ENCODE measurements at regions not wholly inside any gene's neighbourhood (a gene's known extent, or its start where the extent isn't known, plus 50 kb on each side); places are given as distances from the start of the nearest gene placed in this dataset.
"Not testable (repeated sequence)": the region's sequence is repeated elsewhere in the genome, so short reads cannot be mapped to it uniquely, and the experiment has no call there.

DNA sequence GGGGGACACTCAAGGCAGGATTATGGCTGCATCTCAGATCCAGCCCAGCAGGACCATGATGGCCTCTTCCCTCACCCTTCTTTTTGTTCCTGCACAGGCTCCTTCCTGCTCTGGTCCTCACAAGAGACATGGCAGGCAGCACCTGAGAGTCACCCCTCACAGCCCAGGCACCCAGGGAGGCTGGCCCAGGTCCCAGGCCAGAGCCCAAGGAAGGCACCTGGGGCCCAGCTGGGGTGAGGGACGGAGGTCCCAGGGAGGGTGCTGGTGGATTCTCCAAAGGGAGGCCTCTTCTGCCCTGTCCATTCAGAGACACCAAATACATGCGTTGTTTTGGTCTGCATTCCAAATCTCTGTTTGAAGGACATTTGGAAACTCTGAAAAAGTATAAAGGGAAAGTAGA is 285.4 kb upstream of the HS6ST1 start:
- Histone ChIP-seq H3K4me3 (IDR thresholded peaks at IDR 0.05; ENCODE audit: insufficient read depth, low read depth, low read length) (no peak overlapping the region), H3K4me1 (ENCODE audit: low read depth, poor library complexity, severe bottlenecking) (no peaks in the 10 kb centered on the region)
- TF ChIP-seq, protein P1, sequence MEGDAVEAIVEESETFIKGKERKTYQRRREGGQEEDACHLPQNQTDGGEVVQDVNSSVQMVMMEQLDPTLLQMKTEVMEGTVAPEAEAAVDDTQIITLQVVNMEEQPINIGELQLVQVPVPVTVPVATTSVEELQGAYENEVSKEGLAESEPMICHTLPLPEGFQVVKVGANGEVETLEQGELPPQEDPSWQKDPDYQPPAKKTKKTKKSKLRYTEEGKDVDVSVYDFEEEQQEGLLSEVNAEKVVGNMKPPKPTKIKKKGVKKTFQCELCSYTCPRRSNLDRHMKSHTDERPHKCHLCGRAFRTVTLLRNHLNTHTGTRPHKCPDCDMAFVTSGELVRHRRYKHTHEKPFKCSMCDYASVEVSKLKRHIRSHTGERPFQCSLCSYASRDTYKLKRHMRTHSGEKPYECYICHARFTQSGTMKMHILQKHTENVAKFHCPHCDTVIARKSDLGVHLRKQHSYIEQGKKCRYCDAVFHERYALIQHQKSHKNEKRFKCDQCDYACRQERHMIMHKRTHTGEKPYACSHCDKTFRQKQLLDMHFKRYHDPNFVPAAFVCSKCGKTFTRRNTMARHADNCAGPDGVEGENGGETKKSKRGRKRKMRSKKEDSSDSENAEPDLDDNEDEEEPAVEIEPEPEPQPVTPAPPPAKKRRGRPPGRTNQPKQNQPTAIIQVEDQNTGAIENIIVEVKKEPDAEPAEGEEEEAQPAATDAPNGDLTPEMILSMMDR (conservative IDR thresholded peaks at IDR 0.05; ENCODE audit: low read depth, low read length) = no peak

DNA sequence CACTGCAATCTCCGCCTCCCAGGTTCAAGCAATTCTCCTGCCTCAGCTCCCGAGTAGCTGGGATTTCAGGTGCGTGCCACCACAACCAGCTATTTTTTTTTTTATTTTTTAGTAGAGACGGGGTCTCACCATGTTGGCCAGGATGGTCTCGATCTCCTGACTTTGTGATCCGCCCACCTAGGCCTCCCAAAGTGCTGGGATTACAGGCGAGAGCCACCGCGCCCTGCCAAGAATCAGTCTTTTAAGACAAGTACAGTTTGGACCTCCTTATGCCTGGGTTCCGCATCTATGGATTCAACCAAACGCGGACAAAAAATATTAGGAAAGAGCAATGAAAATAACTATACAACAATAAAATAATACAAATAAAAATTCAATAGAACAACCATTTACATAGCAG is 285.9 kb upstream of the HS6ST1 start:
- not testable (repeated sequence) for H3K4me3 ChIP-seq (IDR thresholded peaks at IDR 0.05; ENCODE audit: insufficient read depth, low read depth, low read length); H2AFZ ChIP-seq (ENCODE audit: low read depth); H3K27me3 ChIP-seq (ENCODE audit: insufficient read depth, low read depth)

More for the DNA sequence above, 285.4 kb upstream of the HS6ST1 start:
- Histone ChIP-seq H3K27ac (no peak overlapping the region), H3K27me3 (ENCODE audit: insufficient read depth, low read depth) (no peaks in the 10 kb centered on the region), H3K36me3 (ENCODE audit: insufficient read depth) (no peaks in the 10 kb centered on the region), H3K4me2 (no peak overlapping the region), H2AFZ (ENCODE audit: low read depth) (no peak overlapping the region), H3K79me2 (ENCODE audit: insufficient read depth, low read depth) (no peaks in the 10 kb centered on the region), H3K9ac (no peak overlapping the region), H4K20me1 (ENCODE audit: insufficient read depth) (no peaks in the 10 kb centered on the region)

DNA sequence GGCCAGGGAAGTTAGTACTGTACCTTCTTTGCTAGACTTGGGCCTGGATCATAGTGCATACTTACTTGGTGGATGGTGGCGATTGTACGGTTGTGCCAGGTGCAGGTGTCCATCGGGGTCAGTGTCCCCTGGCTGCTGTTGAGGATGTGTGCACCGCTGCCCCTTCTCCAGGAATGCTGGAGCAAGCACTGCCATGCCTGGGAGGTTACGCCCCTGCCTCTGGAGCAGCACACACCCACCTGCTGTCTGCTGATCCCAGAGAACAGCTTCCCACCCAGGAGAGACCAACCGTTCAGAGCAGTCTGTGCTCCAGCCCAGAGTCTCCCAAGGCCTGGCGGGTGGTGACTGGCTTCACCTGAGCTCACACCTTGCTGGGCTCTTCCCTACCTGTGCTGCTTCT is 286.8 kb upstream of the HS6ST1 start:
- no peak overlapping the region for H3K4me2 ChIP-seq
- no peaks in the 10 kb centered on the region for H3K79me2 ChIP-seq (ENCODE audit: insufficient read depth, low read depth)
- no peak overlapping the region for H2AFZ ChIP-seq (ENCODE audit: low read depth)
- H3K36me3 ChIP-seq (ENCODE audit: insufficient read depth) = no peaks in the 10 kb centered on the region
- no peaks in the 10 kb centered on the region for H3K27me3 ChIP-seq (ENCODE audit: insufficient read depth, low read depth)
- H3K4me1 ChIP-seq (ENCODE audit: low read depth, poor library complexity, severe bottlenecking) = no peaks in the 10 kb centered on the region
- TF ChIP-seq, protein P1 (conservative IDR thresholded peaks at IDR 0.05; ENCODE audit: low read depth, low read length) = no peak
- no peak overlapping the region for H3K4me3 ChIP-seq (IDR thresholded peaks at IDR 0.05; ENCODE audit: insufficient read depth, low read depth, low read length)
- H3K9ac ChIP-seq = no peak overlapping the region
- no peaks in the 10 kb centered on the region for H4K20me1 ChIP-seq (ENCODE audit: insufficient read depth)
- no peak overlapping the region for H3K27ac ChIP-seq

More for the DNA sequence above, 285.9 kb upstream of the HS6ST1 start:
- not testable (repeated sequence) for H4K20me1 ChIP-seq (ENCODE audit: insufficient read depth); H3K4me1 ChIP-seq (ENCODE audit: low read depth, poor library complexity, severe bottlenecking); H3K27ac ChIP-seq; H3K4me2 ChIP-seq; H3K79me2 ChIP-seq (ENCODE audit: insufficient read depth, low read depth); H3K36me3 ChIP-seq (ENCODE audit: insufficient read depth); H3K9ac ChIP-seq

DNA sequence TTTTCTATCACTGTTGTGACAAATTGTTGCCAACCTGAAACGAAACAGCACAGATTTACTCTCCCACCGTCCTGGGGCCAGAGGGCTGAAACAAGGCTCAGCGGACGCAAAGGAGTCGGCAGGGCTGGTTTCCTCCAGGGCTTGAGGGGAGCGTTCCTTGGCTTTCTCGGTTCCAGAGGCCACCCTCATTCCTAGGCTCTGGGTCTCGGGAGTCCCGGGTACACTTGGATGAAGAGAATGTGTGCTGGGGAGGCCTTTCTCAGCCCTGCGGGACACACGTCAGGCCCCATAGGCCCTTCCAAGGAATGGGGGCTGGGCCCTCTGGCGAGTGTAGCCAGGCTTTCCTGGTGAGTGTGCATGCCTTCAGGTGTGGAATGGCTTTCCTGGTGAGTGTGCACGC is 287.3 kb upstream of the HS6ST1 start:
- Histone ChIP-seq H3K36me3 (ENCODE audit: insufficient read depth) (no peaks in the 10 kb centered on the region), H2AFZ (ENCODE audit: low read depth) (no peak overlapping the region), H3K27ac (no peak overlapping the region), H3K9ac (no peak overlapping the region), H3K4me3 (IDR thresholded peaks at IDR 0.05; ENCODE audit: insufficient read depth, low read depth, low read length) (no peak overlapping the region), H3K4me2 (no peak overlapping the region), H4K20me1 (ENCODE audit: insufficient read depth) (no peaks in the 10 kb centered on the region), H3K4me1 (ENCODE audit: low read depth, poor library complexity, severe bottlenecking) (no peaks in the 10 kb centered on the region), H3K27me3 (ENCODE audit: insufficient read depth, low read depth) (no peaks in the 10 kb centered on the region), H3K79me2 (ENCODE audit: insufficient read depth, low read depth) (no peaks in the 10 kb centered on the region)
- TF ChIP-seq, protein P1 (conservative IDR thresholded peaks at IDR 0.05; ENCODE audit: low read depth, low read length) = no peak

DNA sequence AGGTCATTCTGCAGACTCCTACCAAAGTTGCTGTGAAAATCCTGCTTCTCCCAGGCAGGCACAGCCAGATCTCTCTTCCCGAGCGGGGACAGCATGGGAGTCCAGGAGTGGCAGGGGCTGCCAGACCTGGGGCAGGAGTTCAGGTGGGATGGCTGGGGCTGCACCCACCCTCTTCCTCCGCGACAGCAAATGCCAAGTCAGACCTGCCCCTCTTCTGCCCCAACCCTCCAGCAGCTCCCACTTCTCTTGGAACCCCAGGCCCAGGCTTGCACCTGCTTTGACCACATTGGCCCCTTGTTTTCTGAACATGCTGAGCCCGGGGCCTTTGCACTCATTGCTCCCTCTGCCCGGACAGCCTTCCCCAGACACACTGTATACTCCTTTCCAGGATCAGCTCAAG is 288.2 kb upstream of the HS6ST1 start:
- no peaks in the 10 kb centered on the region for H4K20me1 ChIP-seq (ENCODE audit: insufficient read depth)
- no peaks in the 10 kb centered on the region for H3K79me2 ChIP-seq (ENCODE audit: insufficient read depth, low read depth)
- H3K27ac ChIP-seq = no peak overlapping the region
- no peak overlapping the region for H3K4me3 ChIP-seq (IDR thresholded peaks at IDR 0.05; ENCODE audit: insufficient read depth, low read depth, low read length)
- H3K9ac ChIP-seq = no peak overlapping the region
- H3K4me2 ChIP-seq = no peak overlapping the region
- no peaks in the 10 kb centered on the region for H3K36me3 ChIP-seq (ENCODE audit: insufficient read depth)
- H3K27me3 ChIP-seq (ENCODE audit: insufficient read depth, low read depth) = no peaks in the 10 kb centered on the region
- H3K4me1 ChIP-seq (ENCODE audit: low read depth, poor library complexity, severe bottlenecking) = no peaks in the 10 kb centered on the region
- TF ChIP-seq, protein P1 (conservative IDR thresholded peaks at IDR 0.05; ENCODE audit: low read depth, low read length) = no peak
- H2AFZ ChIP-seq (ENCODE audit: low read depth) = no peak overlapping the region

Data from KMS-11 (cell line).